Hepatocyte (in vitro differentiated cells): ENCODE measurements at regions not wholly inside any gene's neighbourhood (a gene's known extent, or its start where the extent isn't known, plus 50 kb on each side); places are given as distances from the start of the nearest gene placed in this dataset.

ENCODE experiments used
- DNase-seq: peaks from one replicate; pipeline ENCODE4 v3.0.0-alpha.2; 2016; ENCODE audit warnings: low spot score
- H2AFZ ChIP-seq: fragments of 200-600 bp; sonication (generic); 2 replicates; pipeline ENCODE4 v1.6.0; 2016; ENCODE audit warnings: antibody characterized with exemption, mild to moderate bottlenecking
- H3K27ac ChIP-seq: fragments of 200-600 bp; sonication (generic); 2 replicates; pipeline ENCODE4 v1.5.1; 2016; ENCODE audit warnings: mild to moderate bottlenecking
- H3K27me3 ChIP-seq: fragments of 200-600 bp; sonication (generic); 2 replicates; pipeline ENCODE4 v1.6.1; 2016
- H3K36me3 ChIP-seq: fragments of 200-600 bp; sonication (generic); replicated peaks from 2 replicates; pipeline ENCODE4 v1.5.1; 2016; ENCODE audit warnings: low read depth; ENCODE audit not compliant: insufficient read depth
- H3K4me1 ChIP-seq: fragments of 200-600 bp; sonication (generic); 2 replicates; pipeline ENCODE4 v1.5.1; 2016; ENCODE audit warnings: mild to moderate bottlenecking, moderate library complexity; ENCODE audit not compliant: insufficient read depth
- H3K4me2 ChIP-seq: fragments of 200-600 bp; sonication (generic); 2 replicates; pipeline ENCODE4 v1.6.0; 2016
- H3K4me3 ChIP-seq: fragments of 200-600 bp; sonication (generic); 2 replicates; pipeline ENCODE4 v1.5.1; 2016; ENCODE audit warnings: mild to moderate bottlenecking
- H3K79me2 ChIP-seq: fragments of 200-600 bp; sonication (generic); 2 replicates; pipeline ENCODE4 v1.6.0; 2017; ENCODE audit warnings: mild to moderate bottlenecking
- H3K9me2 ChIP-seq: fragments of 200-600 bp; sonication (generic); replicated peaks from 2 replicates; pipeline ENCODE4 v1.6.0; 2017; ENCODE audit warnings: mild to moderate bottlenecking; ENCODE audit not compliant: insufficient read depth
- H3K9me3 ChIP-seq: fragments of 200-600 bp; sonication (generic); 2 replicates; pipeline ENCODE4 v1.5.1; 2016; ENCODE audit warnings: low read depth, mild to moderate bottlenecking
- H4K20me1 ChIP-seq: fragments of 200-600 bp; sonication (generic); 2 replicates; pipeline ENCODE4 v1.6.0; 2016; ENCODE audit warnings: mild to moderate bottlenecking; ENCODE audit not compliant: insufficient read depth, poor library complexity, severe bottlenecking
- CTCF ChIP-seq: fragments of 200-600 bp; sonication (generic); IDR thresholded peaks from 2 replicates; pipeline ENCODE4 v1.5.1; 2016; ENCODE audit warnings: antibody characterized with exemption, mild to moderate bottlenecking; ENCODE audit not compliant: poor library complexity
- EZH2 ChIP-seq: fragments of 200-600 bp; sonication (generic); IDR thresholded peaks from 2 replicates; pipeline ENCODE4 v1.6.1; 2016; ENCODE audit warnings: antibody characterized with exemption, mild to moderate bottlenecking, borderline replicate concordance
- EZH2phosphoT487 ChIP-seq: fragments of 200-600 bp; sonication (generic); IDR thresholded peaks from one replicate; pipeline ENCODE4 v1.6.1; 2018; ENCODE audit warnings: antibody characterized with exemption, mild to moderate bottlenecking, low read depth, moderate library complexity; ENCODE audit not compliant: unreplicated experiment, severe bottlenecking
- WGBS: methylation state at CpG from one replicate; pipeline ENCODE4 v1.1.6; 2016; ENCODE audit warnings: low lambda C conversion rate; ENCODE audit errors: missing lambda C conversion rate; 5-methylcytosine and 5-hydroxymethylcytosine counted together

- Histone ChIP-seq H3K36me3 (no peaks in the 10 kb centered on the region), H3K27me3 (no peaks in the 10 kb centered on the region), H3K79me2 (no peaks in the 10 kb centered on the region), H3K4me1 (no peaks in the 10 kb centered on the region), H3K9me2 (no peaks in the 10 kb centered on the region), H3K4me3 (no peak overlapping the region), H3K4me2 (no peak overlapping the region), H3K27ac (no peak overlapping the region), H3K9me3 (no peaks in the 10 kb centered on the region), H2AFZ (no peak overlapping the region), H4K20me1 (no peaks in the 10 kb centered on the region)
- 90% methylated on average over 4 of the region's 4 CpGs for WGBS
- no peak for DNase-seq
- no peak for TF ChIP-seq EZH2phosphoT487
- no peak for TF ChIP-seq CTCF
- TF ChIP-seq EZH2 = no peak
Observed at GRCh38 chr2:8276026-8276425, 405.8 kb upstream of the ID2 start.

GRCh38 chr2:8277921-8278571, 403.8 kb upstream of the ID2 start:
- no peak overlapping the region for H3K4me3 ChIP-seq
- H3K9me2 ChIP-seq = no peaks in the 10 kb centered on the region
- H3K27ac ChIP-seq = no peak overlapping the region
- H4K20me1 ChIP-seq = no peaks in the 10 kb centered on the region
- no peaks in the 10 kb centered on the region for H3K36me3 ChIP-seq
- 68% methylated on average over 10 of the region's 10 CpGs for WGBS
- H3K9me3 ChIP-seq = no peaks in the 10 kb centered on the region
- H3K4me1 ChIP-seq = no peaks in the 10 kb centered on the region
- no peak overlapping the region for H2AFZ ChIP-seq
- no peaks in the 10 kb centered on the region for H3K79me2 ChIP-seq
- DNase-seq = no peak
- no peak overlapping the region for H3K4me2 ChIP-seq
- no peaks in the 10 kb centered on the region for H3K27me3 ChIP-seq
- TF ChIP-seq EZH2 (no peak), CTCF (no peak), EZH2phosphoT487 (no peak)

- DNase-seq = no peak
- H3K4me2 ChIP-seq = no peak overlapping the region
- H3K4me3 ChIP-seq = no peak overlapping the region
- no peaks in the 10 kb centered on the region for H3K9me2 ChIP-seq
- H2AFZ ChIP-seq = no peak overlapping the region
- no peak for TF ChIP-seq EZH2
- no peak for TF ChIP-seq CTCF
- TF ChIP-seq EZH2phosphoT487 = no peak
- H3K27me3 ChIP-seq = no peaks in the 10 kb centered on the region
- H3K9me3 ChIP-seq = no peaks in the 10 kb centered on the region
- H3K27ac ChIP-seq = no peak overlapping the region
- no peaks in the 10 kb centered on the region for H3K36me3 ChIP-seq
- no peaks in the 10 kb centered on the region for H3K4me1 ChIP-seq
- no peaks in the 10 kb centered on the region for H3K79me2 ChIP-seq
- 93% methylated on average over 10 of the region's 10 CpGs for WGBS
- H4K20me1 ChIP-seq = no peaks in the 10 kb centered on the region
Observed at GRCh38 chr2:8278709-8279354, 403.0 kb upstream of the ID2 start.
